GM20000 (cell line): ENCODE measurements at regions not wholly inside any gene's neighbourhood (a gene's known extent, or its start where the extent isn't known, plus 50 kb on each side); places are given as distances from the start of the nearest gene placed in this dataset.
"Not testable (repeated sequence)": the region's sequence is repeated elsewhere in the genome, so short reads cannot be mapped to it uniquely, and the experiment has no call there.

Source experiments
- DNase-seq: peaks from one replicate; pipeline ENCODE4 v3.0.0; 2012; ENCODE audit warnings: low spot score
- CTCF ChIP-seq: IDR thresholded peaks from 2 replicates; pipeline ENCODE4 v1.5.1; 2012; ENCODE audit warnings: mild to moderate bottlenecking, control low read depth; ENCODE audit errors: extremely low read depth, missing control alignments

DNA sequence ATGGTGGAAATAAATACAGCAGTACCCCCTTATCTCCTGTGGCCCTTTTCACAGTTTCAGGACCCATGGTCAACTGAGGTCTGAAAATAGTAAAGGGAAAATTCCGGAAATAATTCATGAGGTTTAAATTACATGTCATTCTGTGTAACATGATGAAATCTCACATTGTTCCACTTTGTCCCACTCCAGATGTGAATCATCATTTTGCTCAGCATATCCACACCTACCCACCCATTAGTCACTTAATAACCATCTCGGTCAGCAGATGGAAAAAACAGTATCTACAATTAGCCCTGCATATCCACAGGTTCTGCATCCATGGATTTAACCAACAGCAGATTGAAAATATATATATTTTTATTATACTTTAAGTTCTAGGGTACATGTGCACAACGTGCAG, 86.9 kb upstream of the GORAB start:
- TF ChIP-seq CTCF = no peak
- DNase-seq = no peak

DNA sequence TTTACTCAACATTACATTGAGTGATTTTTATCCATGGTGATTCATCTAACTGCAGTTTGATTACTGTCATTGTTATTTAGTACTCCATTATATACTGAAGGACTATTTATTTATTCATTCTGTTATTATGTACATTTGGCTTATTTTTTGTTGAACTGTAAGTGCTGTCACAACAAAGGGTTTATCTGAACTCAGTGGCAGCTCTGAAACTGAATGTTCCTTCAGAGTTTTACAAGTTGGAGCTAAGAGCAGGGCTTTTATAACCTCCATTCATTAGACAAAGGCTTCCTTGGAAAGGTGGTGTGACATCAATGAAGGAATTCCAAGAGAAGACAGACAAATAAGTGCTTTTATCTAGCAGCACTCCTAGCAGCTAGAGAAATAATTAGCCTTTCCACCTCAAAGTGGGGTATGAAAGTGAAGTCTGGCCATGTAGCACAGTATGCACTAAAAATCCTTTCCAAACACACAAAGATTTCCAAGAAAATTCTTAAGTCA, 83.3 kb upstream of the GORAB start:
- DNase-seq = no peak
- no peak for TF ChIP-seq CTCF

DNA sequence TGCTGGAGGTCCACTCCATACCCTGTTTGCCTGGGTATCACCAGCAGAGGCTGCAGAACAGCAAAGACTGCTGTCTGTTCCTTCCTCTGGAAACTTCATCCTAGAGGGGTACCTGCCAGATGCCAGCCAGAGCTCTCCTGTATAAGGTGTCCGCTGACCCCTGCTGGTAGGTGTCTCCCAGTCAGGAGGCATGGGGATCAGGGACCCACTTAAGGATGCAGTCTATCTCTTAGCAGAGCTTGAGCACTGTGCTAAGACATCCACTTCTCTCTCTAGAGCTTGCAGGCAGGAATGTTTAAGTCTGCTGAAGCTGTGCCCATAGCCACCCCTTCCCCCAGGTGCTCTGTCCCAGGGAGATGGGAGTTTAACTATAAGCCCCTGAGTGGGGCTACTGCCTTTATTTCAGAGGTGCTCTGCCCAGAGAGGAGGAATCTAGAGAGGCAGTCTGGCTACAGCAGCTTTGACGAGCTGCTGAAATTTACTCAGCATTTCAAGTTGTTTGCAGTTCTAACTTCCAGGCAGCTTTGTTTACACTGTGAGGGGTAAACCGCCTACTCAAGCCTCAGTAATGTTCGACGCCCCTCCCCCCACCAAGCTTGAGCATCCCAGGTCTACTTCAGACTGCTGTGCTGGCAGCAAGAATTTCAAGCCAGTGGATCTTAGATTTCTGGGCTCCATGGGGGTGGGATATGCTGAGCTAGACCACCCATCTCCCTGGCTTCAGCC, 74.5 kb upstream of the GORAB start:
- DNase-seq = not testable (repeated sequence)

DNA sequence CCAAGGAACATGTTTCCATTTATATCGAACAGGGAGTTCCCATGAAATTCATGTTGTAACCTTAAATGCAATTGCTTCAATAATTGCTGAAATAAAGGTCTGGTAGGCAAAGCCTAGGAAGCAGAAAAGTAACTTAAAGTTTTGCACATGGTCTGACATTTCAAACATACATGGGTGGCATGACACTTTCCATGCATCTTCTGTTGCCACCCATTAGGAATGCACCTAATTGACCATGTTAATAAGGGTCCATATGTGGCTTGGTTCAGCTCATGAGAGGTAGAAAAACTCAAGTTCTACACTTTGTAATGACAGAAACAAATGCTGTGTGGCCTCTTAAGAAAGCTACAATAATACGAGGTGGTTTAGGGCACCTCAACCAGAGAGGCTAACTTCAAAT, 72.0 kb upstream of the GORAB start:
- no peak for TF ChIP-seq CTCF
- no peak for DNase-seq

- DNase-seq = no peak
- TF ChIP-seq CTCF = no peak
Measured at GRCh38 chr1:170460414-170461155, 71.4 kb upstream of the GORAB start.

DNA sequence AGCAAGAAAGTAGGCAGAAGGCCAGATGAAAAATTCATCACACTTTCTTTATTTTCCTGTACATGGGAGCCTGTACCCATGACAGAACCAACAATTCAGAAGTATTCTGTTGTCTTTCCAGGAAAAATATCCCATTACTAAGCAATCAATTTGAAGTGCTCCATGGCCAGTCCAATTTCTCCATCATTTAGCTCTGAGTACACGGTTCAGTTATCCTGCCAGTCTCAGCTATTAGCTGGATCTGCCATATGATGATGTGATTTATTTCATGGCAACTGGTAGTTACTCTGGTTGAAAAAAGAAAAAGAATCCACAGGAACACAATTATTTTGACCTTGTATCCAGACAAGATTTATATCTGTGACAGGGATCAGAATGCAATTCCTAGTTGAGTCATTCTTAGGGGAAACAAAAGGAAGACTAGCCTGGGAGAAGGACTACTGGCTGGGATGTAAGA, 70.6 kb upstream of the GORAB start:
- no peak for DNase-seq
- TF ChIP-seq CTCF = no peak

GRCh38 chr1:170461762-170462384, 70.1 kb upstream of the GORAB start:
- no peak for DNase-seq
- no peak for TF ChIP-seq CTCF
